Activated CD4-positive, alpha-beta memory T cell treated with anti-CD3 and anti-CD28 coated beads for 36 hours (primary cell): ENCODE measurements at regions not wholly inside any gene's neighbourhood (a gene's known extent, or its start where the extent isn't known, plus 50 kb on each side); places are given as distances from the start of the nearest gene placed in this dataset.

Experiments used
- CTCF ChIA-PET: fragments of 350-600 bp; sonication (Branson Sonifier 250); formaldehyde crosslinking; loops from one replicate; lab custom pipeline; 2021; ENCODE audit warnings: antibody characterized with exemption, inconsistent platforms; lab: Charles Lee
- POLR2A ChIA-PET: fragments of 350-600 bp; sonication (Branson Sonifier 250); formaldehyde crosslinking; loops from one replicate; lab custom pipeline; 2021; ENCODE audit warnings: antibody characterized with exemption; lab: Charles Lee
- DNase-seq: peaks from one replicate; pipeline ENCODE4 v3.0.0-alpha.2; 2020
- H3K27ac Mint-ChIP-seq: one replicate; pipeline ENCODE4 v1.8.0; 2021; ENCODE audit warnings: mixed read lengths
- H3K27me3 Mint-ChIP-seq: one replicate; pipeline ENCODE4 v1.8.0; 2021; ENCODE audit warnings: mixed read lengths
- H3K36me3 Mint-ChIP-seq: one replicate; pipeline ENCODE4 v1.8.0; 2021; ENCODE audit warnings: mixed read lengths
- H3K4me1 Mint-ChIP-seq: one replicate; pipeline ENCODE4 v1.8.0; 2021; ENCODE audit warnings: low read depth, mixed read lengths
- H3K4me3 Mint-ChIP-seq: one replicate; pipeline ENCODE4 v1.8.0; 2021; ENCODE audit warnings: mild to moderate bottlenecking, mixed read lengths
- H3K9me3 Mint-ChIP-seq: one replicate; pipeline ENCODE4 v1.8.0; 2021; ENCODE audit warnings: mixed read lengths
- intact Hi-C: fragments of 100-400 bp; cut with micrococcal nuclease; formaldehyde crosslinking; loops from one replicate; pipeline ENCODE4 v1.15.1; 2023

- ChIA-PET POLR2A (interaction anchor here (0.7 to 6.0 kb wide), 11 partner anchors 18 to 446 kb away, joined by 3 to 90 read pairs (median 11); no protein-coding TSS in a partner anchor), CTCF (no interaction called here)
- intact Hi-C loops: loop anchor here (1.0 to 10.0 kb wide), 6 partner anchors 129 to 665 kb away; no protein-coding TSS in a partner anchor
- Mint-ChIP-seq H3K27ac (peak overlapping the region; percentile 97), H3K9me3 (no peaks in the 10 kb centered on the region), H3K27me3 (no peaks in the 10 kb centered on the region), H3K4me3 (no peak overlapping the region), H3K4me1 (peaks cover 66% of the 10 kb centered on the region), H3K36me3 (no peaks in the 10 kb centered on the region)
- DNase-seq: no peak
Observed at GRCh38 chr6:14877758-14878157, 368.1 kb upstream of the JARID2 start.

DNA sequence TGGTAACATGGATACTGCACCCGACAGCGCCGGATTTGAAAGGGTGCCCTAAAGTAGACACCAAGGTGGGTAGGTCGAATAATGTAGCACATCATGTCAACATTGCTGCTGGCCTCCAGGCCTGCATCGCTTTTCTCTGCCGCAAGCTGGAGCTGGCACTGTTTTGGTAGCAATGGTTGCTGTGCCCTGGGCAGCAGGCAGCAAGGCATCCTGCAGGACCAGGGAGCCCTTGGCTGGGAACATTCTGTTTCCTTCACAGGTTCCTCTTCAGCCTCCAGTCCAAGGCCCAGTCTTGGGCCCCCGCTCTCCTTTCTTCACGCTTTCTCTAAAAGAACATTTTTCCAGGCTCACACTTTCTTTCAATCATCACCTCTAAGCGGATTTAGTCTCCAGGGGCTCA, 365.8 kb upstream of the JARID2 start:
- H3K9me3 Mint-ChIP-seq: no peaks in the 10 kb centered on the region
- intact Hi-C loops: no loop called here
- H3K27ac Mint-ChIP-seq: no peak overlapping the region
- ChIA-PET POLR2A (no interaction called here), CTCF (no interaction called here)
- no peak for DNase-seq
- H3K4me3 Mint-ChIP-seq: no peak overlapping the region
- no peaks in the 10 kb centered on the region for H3K36me3 Mint-ChIP-seq
- H3K4me1 Mint-ChIP-seq: peaks cover 45% of the 10 kb centered on the region
- no peaks in the 10 kb centered on the region for H3K27me3 Mint-ChIP-seq

DNA sequence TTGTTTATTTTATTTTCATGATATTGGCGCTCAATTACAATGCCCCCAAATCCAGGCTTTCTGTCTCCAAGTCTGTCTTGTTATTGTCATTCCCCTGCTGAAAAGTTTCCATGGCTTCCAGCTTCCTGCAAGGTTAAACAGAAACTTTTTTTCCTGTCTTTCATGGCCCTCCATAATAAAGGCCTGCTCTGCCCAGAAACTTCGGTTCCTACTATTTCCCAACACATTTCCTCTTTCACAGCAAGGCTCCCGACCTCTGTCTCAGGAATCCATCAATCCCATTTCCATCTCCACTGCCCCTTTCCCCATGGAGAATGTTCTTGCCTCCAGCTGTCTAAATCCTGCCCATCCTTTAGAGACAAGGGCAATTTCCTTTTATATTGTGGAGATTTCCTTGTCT, 365.2 kb upstream of the JARID2 start:
- H3K9me3 Mint-ChIP-seq: no peaks in the 10 kb centered on the region
- intact Hi-C loops: no loop called here
- H3K27me3 Mint-ChIP-seq: no peaks in the 10 kb centered on the region
- no peak overlapping the region for H3K27ac Mint-ChIP-seq
- H3K4me1 Mint-ChIP-seq: peaks cover 38% of the 10 kb centered on the region
- H3K4me3 Mint-ChIP-seq: no peak overlapping the region
- H3K36me3 Mint-ChIP-seq: no peaks in the 10 kb centered on the region
- DNase-seq: no peak
- ChIA-PET CTCF (interaction anchor here (0.7 kb wide), 1 partner anchor 170 kb away, joined by 3 read pairs; no protein-coding TSS in a partner anchor), POLR2A (no interaction called here)

GRCh38 chr6:14881398-14881797, 364.5 kb upstream of the JARID2 start:
- H3K9me3 Mint-ChIP-seq: no peaks in the 10 kb centered on the region
- H3K4me1 Mint-ChIP-seq: peaks cover 31% of the 10 kb centered on the region
- no peak overlapping the region for H3K27ac Mint-ChIP-seq
- intact Hi-C loops: no loop called here
- DNase-seq: no peak
- H3K27me3 Mint-ChIP-seq: no peaks in the 10 kb centered on the region
- H3K36me3 Mint-ChIP-seq: no peaks in the 10 kb centered on the region
- POLR2A ChIA-PET: no interaction called here
- CTCF ChIA-PET: interaction anchor here (0.7 kb wide), 1 partner anchor 171 kb away, joined by 3 read pairs; no protein-coding TSS in a partner anchor
- H3K4me3 Mint-ChIP-seq: no peak overlapping the region

DNA sequence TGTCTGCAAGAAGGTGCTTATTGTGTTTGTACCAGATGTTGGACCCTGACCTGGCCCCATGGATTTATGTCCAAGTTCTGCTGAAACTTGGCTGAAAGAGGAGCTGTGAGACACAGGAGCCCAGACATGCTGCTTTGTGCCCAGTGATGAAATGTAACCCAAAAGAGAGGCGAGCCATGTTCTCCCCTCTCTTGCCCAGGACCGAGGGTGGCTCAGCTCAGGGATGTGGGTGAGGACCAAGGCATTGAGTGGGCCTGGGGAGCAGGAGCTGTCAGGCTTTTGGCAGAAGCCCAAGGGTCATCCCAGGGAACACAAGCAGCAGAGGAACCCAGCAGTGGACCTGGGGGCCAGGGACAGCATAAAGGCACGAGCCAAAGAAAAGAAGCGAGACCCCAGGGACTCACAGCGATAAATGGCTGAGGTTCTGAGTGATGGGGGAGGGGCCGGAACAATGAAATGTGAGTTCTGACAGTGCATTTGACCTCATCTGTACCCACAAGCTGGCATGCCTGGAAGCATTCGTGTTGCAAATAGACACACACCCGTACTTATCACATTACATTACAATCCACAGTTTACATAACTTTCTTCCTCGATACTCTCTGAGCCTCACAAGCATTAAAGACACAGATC, 363.4 kb upstream of the JARID2 start:
- H3K27ac Mint-ChIP-seq: no peak overlapping the region
- POLR2A ChIA-PET: interaction anchor here (0.7 kb wide), 1 partner anchor 168 kb away, joined by 4 read pairs; no protein-coding TSS in a partner anchor
- no peak for DNase-seq

DNA sequence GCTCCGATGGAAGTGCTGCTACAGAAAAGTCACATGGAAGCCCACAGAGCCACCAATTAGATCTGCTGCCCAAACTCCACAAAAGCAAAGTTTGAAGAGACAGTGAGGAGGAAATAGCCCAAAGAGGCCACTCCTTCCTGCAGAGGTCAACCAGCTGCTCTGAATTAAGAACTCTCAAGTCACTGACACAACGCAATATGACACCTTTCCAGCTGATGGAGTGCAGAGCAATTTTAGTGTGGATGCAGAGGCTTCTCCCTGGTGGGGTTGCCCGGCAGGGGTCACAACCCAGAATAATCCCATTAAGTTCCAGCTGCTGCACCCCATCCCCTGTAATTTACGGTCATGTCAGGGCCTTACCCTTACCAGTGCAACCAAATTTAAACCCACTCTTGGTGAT, 361.9 kb upstream of the JARID2 start:
- H3K9me3 Mint-ChIP-seq: no peaks in the 10 kb centered on the region
- H3K4me1 Mint-ChIP-seq: peaks cover 6% of the 10 kb centered on the region
- ChIA-PET POLR2A (no interaction called here), CTCF (interaction anchor here (0.6 kb wide), 1 partner anchor 160 kb away, joined by 3 read pairs; no protein-coding TSS in a partner anchor)
- no peak overlapping the region for H3K4me3 Mint-ChIP-seq
- no peaks in the 10 kb centered on the region for H3K36me3 Mint-ChIP-seq
- no peak overlapping the region for H3K27ac Mint-ChIP-seq
- DNase-seq: no peak
- intact Hi-C loops: no loop called here
- no peaks in the 10 kb centered on the region for H3K27me3 Mint-ChIP-seq

More for the DNA sequence above, 363.4 kb upstream of the JARID2 start:
- H3K4me1 Mint-ChIP-seq: peaks cover 20% of the 10 kb centered on the region
- no peaks in the 10 kb centered on the region for H3K9me3 Mint-ChIP-seq
- intact Hi-C loops: no loop called here
- CTCF ChIA-PET: no interaction called here
- no peaks in the 10 kb centered on the region for H3K27me3 Mint-ChIP-seq
- no peak overlapping the region for H3K4me3 Mint-ChIP-seq
- no peaks in the 10 kb centered on the region for H3K36me3 Mint-ChIP-seq

GRCh38 chr6:14885498-14885897, 360.4 kb upstream of the JARID2 start:
- Mint-ChIP-seq H3K36me3 (no peaks in the 10 kb centered on the region), H3K9me3 (no peaks in the 10 kb centered on the region), H3K4me1 (peaks cover 4% of the 10 kb centered on the region), H3K27ac (no peak overlapping the region), H3K4me3 (no peak overlapping the region), H3K27me3 (no peaks in the 10 kb centered on the region)
- CTCF ChIA-PET: no interaction called here
- intact Hi-C loops: no loop called here
- DNase-seq: no peak
- POLR2A ChIA-PET: interaction anchor here (0.7 kb wide), 1 partner anchor 9 kb away, joined by 3 read pairs; no protein-coding TSS in a partner anchor

- H3K9me3 Mint-ChIP-seq: no peaks in the 10 kb centered on the region
- no peak for DNase-seq
- intact Hi-C loops: no loop called here
- H3K27me3 Mint-ChIP-seq: no peaks in the 10 kb centered on the region
- H3K27ac Mint-ChIP-seq: no peak overlapping the region
- H3K4me1 Mint-ChIP-seq: peaks cover 4% of the 10 kb centered on the region
- CTCF ChIA-PET: no interaction called here
- POLR2A ChIA-PET: no interaction called here
- no peak overlapping the region for H3K4me3 Mint-ChIP-seq
- H3K36me3 Mint-ChIP-seq: no peaks in the 10 kb centered on the region
Observed at GRCh38 chr6:14887181-14887580, 358.7 kb upstream of the JARID2 start.

DNA sequence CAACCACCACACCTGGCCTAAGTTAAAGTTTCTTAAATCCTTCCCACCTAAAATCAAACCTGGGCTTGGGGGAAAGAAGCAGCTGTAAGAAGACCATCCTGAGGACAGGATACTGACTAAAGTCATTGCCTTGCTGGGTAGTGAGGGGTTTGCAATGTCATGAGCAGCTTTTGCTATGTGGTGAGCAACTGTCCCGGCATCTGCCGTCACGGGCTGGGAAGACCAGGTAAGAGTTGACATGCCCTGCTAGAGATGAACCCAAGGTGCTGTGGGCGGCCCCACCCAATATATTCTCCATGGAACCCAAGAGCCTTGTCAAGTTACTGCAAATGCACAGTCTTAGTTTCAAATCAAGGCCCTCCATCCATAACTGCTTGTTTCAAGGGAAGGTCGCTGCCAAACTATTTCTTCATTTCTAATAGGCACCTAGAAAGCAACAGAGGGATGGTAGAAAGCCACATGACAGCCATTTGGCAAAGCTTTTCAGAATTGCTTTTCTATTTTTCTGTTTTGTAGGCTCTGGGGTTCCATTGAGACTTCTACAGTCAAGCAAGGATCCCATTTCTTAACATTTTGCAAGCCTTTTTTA, 357.8 kb upstream of the JARID2 start:
- H3K27ac Mint-ChIP-seq: no peak overlapping the region
- peaks cover 4% of the 10 kb centered on the region for H3K4me1 Mint-ChIP-seq
- ChIA-PET CTCF (no interaction called here), POLR2A (no interaction called here)
- H3K4me3 Mint-ChIP-seq: no peak overlapping the region
- no peak for DNase-seq
- H3K9me3 Mint-ChIP-seq: no peaks in the 10 kb centered on the region
- intact Hi-C loops: no loop called here
- H3K36me3 Mint-ChIP-seq: no peaks in the 10 kb centered on the region
- no peaks in the 10 kb centered on the region for H3K27me3 Mint-ChIP-seq

GRCh38 chr6:14888575-14889000, 357.3 kb upstream of the JARID2 start:
- no peaks in the 10 kb centered on the region for H3K36me3 Mint-ChIP-seq
- DNase-seq: no peak
- H3K4me1 Mint-ChIP-seq: peaks cover 4% of the 10 kb centered on the region
- H3K4me3 Mint-ChIP-seq: no peak overlapping the region
- intact Hi-C loops: no loop called here
- no peak overlapping the region for H3K27ac Mint-ChIP-seq
- H3K27me3 Mint-ChIP-seq: no peaks in the 10 kb centered on the region
- CTCF ChIA-PET: interaction anchor here (0.6 kb wide), 1 partner anchor 21 kb away, joined by 3 read pairs; no protein-coding TSS in a partner anchor
- POLR2A ChIA-PET: no interaction called here
- H3K9me3 Mint-ChIP-seq: no peaks in the 10 kb centered on the region

DNA sequence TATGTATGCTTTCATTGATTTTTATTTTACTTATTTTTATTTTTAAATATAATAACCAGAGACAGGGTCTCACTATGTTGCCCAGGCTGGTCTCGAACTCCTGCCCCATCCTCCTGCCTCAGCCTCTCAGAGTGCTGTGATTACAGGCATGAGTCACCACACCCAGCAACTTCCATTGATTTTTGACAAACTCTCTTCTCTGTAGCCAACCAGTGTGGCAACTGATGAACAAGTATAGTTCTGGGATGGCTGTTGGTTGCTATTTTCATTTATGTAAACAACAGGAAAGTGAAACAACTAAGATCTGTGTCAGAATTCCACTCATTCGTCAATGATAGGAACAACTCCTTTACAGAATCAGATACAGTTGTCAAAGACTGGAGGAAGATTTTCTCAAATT, 356.7 kb upstream of the JARID2 start:
- ChIA-PET CTCF (interaction anchor here (0.5 to 0.6 kb wide), 2 partner anchors 12 to 21 kb away, joined by 3 read pairs; no protein-coding TSS in a partner anchor), POLR2A (no interaction called here)

More for the DNA sequence above, 356.7 kb upstream of the JARID2 start:
- peaks cover 4% of the 10 kb centered on the region for H3K4me1 Mint-ChIP-seq
- no peak for DNase-seq
- intact Hi-C loops: no loop called here
- H3K27ac Mint-ChIP-seq: no peak overlapping the region
- H3K9me3 Mint-ChIP-seq: no peaks in the 10 kb centered on the region
- H3K36me3 Mint-ChIP-seq: no peaks in the 10 kb centered on the region
- H3K4me3 Mint-ChIP-seq: no peak overlapping the region
- H3K27me3 Mint-ChIP-seq: no peaks in the 10 kb centered on the region
